DMS53 treated with DMSO at 0.1 percent for 48 hours (cell line): ENCODE measurements at regions not wholly inside any gene's neighbourhood (a gene's known extent, or its start where the extent isn't known, plus 50 kb on each side); places are given as distances from the start of the nearest gene placed in this dataset.

Experiments
- DNase-seq: peaks from one replicate; lab custom pipeline; 2025; ENCODE audit not compliant: unreplicated experiment; lab: John Stamatoyannopoulos, UW

GRCh38 chr4:122300776-122301175, 78.0 kb upstream of the ADAD1 start:
- no peak for DNase-seq

DNA sequence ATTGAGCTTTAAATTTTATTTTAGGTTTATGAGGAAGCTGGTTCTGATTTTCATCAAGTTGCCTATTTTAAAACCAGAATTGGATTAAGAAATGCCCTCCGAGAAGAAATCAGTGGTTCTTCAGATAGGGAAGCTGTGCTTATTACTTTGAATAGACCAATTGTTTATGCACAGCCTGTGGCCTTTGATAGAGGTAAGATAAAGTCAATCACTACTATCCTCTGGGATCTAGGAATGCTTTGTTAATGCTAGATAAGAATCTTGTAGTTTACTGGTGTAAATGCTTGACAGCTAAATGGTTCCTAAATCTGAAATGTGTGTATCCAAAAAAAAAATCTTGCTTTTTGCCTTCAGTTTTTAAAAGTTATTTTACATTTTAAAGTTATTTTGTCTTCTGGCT, 73.0 kb upstream of the ADAD1 start:
- DNase-seq, result no peak

- DNase-seq, result peak; percentile 3
Observed at GRCh38 chr4:122309988-122310626, 68.7 kb upstream of the ADAD1 start.

- DNase-seq, result no peak
Observed at GRCh38 chr4:122313006-122313646, 65.7 kb upstream of the ADAD1 start.

DNA sequence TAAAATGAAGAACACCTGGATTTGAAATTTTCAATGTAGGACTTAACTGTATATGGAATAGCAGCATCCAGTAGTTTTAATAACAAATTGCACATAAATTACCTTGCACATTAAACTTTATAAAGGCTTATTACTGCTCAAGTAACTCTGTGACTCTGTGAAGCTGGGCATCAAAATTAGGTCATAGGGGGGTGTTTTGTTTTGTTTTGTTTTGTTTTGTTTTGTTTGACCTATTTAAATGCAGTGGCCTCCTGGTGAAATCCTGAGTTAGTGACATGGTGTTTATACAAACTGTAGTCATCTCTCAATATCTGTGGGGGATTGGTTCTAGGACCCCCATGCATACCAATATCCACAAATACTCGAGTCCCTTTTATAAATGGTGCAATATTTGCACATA, 51.9 kb upstream of the ADAD1 start:
- DNase-seq, result no peak

DNA sequence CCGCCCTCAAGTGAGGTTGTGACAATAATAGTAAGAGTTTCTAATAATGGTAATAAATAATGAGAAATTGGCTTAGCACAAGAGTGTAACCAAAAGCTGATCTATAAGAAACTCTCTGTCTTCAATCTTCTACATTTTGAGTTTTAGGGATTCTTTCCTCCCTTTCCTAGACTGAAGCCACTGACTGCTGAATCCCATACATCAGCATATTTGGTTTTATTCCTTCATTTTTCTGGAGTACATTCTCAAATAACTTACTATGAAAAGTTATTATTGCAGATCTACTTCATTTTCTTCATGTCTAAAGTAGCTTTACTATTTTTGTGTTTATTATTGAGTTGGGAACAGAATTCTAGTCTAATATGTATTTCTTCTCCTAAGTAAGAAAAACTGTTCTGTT, 49.9 kb upstream of the ADAD1 start:
- no peak for DNase-seq
